Liver (tissue), 3 donors: ENCODE measurements at regions not wholly inside any gene's neighbourhood (a gene's known extent, or its start where the extent isn't known, plus 50 kb on each side); places are given as distances from the start of the nearest gene placed in this dataset.

Source experiments
- ATF3 ChIP-seq: IDR thresholded peaks from 2 replicates; pipeline ENCODE4 v1.6.1; 2016; ENCODE audit warnings: antibody characterized with exemption
- CTCF ChIP-seq: fragments of 150-350 bp; IDR thresholded peaks from 2 replicates; pipeline ENCODE4 v1.5.1; 2017; ENCODE audit warnings: improper control_type of control experiment, low read depth, low read length; ENCODE audit not compliant: missing input control
- EGR1 ChIP-seq, 2 donors: IDR thresholded peaks; 2 replicates each; pipeline ENCODE4 v1.6.1; 2016 to 2018; ENCODE audit warnings: antibody characterized with exemption in 2 of 2, low read depth in 2 of 2
- FOXA1 ChIP-seq: IDR thresholded peaks from 2 replicates; pipeline ENCODE4 v1.6.1; 2016; ENCODE audit warnings: antibody characterized with exemption
- GABPA ChIP-seq, 2 donors: IDR thresholded peaks in 1 of 2; conservative IDR thresholded peaks in 1 of 2; 2 replicates each; pipeline ENCODE4 v1.6.1; 2016; ENCODE audit warnings: antibody characterized with exemption in 2 of 2, mild to moderate bottlenecking in 1 of 2, moderate library complexity in 1 of 2
- HNF4A ChIP-seq, 2 donors: conservative IDR thresholded peaks; 2 replicates each; pipeline ENCODE4 v1.6.1; 2016; ENCODE audit warnings: antibody characterized with exemption in 2 of 2, mild to moderate bottlenecking in 2 of 2
- JUND ChIP-seq, 2 donors: IDR thresholded peaks; 2 replicates each; pipeline ENCODE4 v1.6.1; 2016; ENCODE audit warnings: antibody characterized with exemption in 2 of 2
- MAX ChIP-seq: IDR thresholded peaks from 2 replicates; pipeline ENCODE4 v1.6.1; 2016; ENCODE audit warnings: antibody characterized with exemption
- RAD21 ChIP-seq, 2 donors: IDR thresholded peaks; 2 replicates each; pipeline ENCODE4 v1.6.1; 2016; ENCODE audit warnings: antibody characterized with exemption in 2 of 2, mild to moderate bottlenecking in 2 of 2
- REST ChIP-seq: IDR thresholded peaks from 2 replicates; pipeline ENCODE4 v1.6.1; 2016; ENCODE audit warnings: antibody characterized with exemption, mild to moderate bottlenecking
- SP1 ChIP-seq: IDR thresholded peaks from 2 replicates; pipeline ENCODE4 v1.6.1; 2018; ENCODE audit warnings: antibody characterized with exemption, mild to moderate bottlenecking
- TAF1 ChIP-seq: conservative IDR thresholded peaks from 2 replicates; pipeline ENCODE4 v1.6.1; 2016; ENCODE audit warnings: antibody characterized with exemption, mild to moderate bottlenecking
- YY1 ChIP-seq: IDR thresholded peaks from 2 replicates; pipeline ENCODE4 v1.6.1; 2016; ENCODE audit warnings: antibody characterized with exemption, mild to moderate bottlenecking
- ZBTB33 ChIP-seq: IDR thresholded peaks from 2 replicates; pipeline ENCODE4 v1.6.1; 2016; ENCODE audit warnings: antibody characterized with exemption
- donor health status: healthy.
- donor health status: healthy.

- no peak for TF ChIP-seq TAF1
- TF ChIP-seq CTCF = no peak
- TF ChIP-seq EGR1 (IDR thresholded peaks at IDR 0.05; ENCODE audit: low read depth in 2 of 2) = no peak
- TF ChIP-seq JUND (IDR thresholded peaks at IDR 0.05) = no peak
- TF ChIP-seq MAX = no peak
- TF ChIP-seq RAD21 (IDR thresholded peaks at IDR 0.05) = no peak
- TF ChIP-seq YY1 = no peak
- TF ChIP-seq SP1 = no peak
- no peak for TF ChIP-seq REST
- TF ChIP-seq ATF3 = no peak
- TF ChIP-seq FOXA1 = no peak
- TF ChIP-seq HNF4A (conservative IDR thresholded peaks at IDR 0.05) = no peak
- TF ChIP-seq ZBTB33 = no peak
- TF ChIP-seq GABPA (IDR thresholded peaks at IDR 0.05 in 1 of 2, conservative IDR thresholded peaks at IDR 0.05 in 1 of 2) = no peak
These were observed 70.6 kb upstream of the GSC start for GRCh38 chr14:94840467-94840866.
